CD14-positive monocyte (primary cell): ENCODE measurements at regions not wholly inside any gene's neighbourhood (a gene's known extent, or its start where the extent isn't known, plus 50 kb on each side); places are given as distances from the start of the nearest gene placed in this dataset.

Source experiments
- DNase-seq, 3 donors: peaks; one replicate each; pipeline ENCODE4 v3.0.0-alpha.2; 2011 to 2022
- H2AFZ ChIP-seq: 2 replicates; pipeline ENCODE4 v1.6.0; 2012; ENCODE audit warnings: mild to moderate bottlenecking, low read depth, low read length, inconsistent platforms; ENCODE audit not compliant: insufficient read depth, poor library complexity, severe bottlenecking
- H3K27ac ChIP-seq, 2 donors: 1 replicate in 1 of 2; 2 replicates in 1 of 2; pipeline ENCODE4 v1.5.1; 2012 to 2013; ENCODE audit warnings: low read length in 2 of 2, control low read depth in 1 of 2, inconsistent platforms in 1 of 2, low read depth in 1 of 2, mild to moderate bottlenecking in 1 of 2
- H3K27me3 ChIP-seq, 2 donors: one replicate each; pipeline versions ENCODE4 v1.6.0 to v1.6.1; 2011 to 2013; ENCODE audit warnings: low read length in 2 of 2; ENCODE audit not compliant: control insufficient read depth in 2 of 2, insufficient read depth in 2 of 2
- H3K36me3 ChIP-seq, 2 donors: replicated peaks in 1 of 2; 1 replicate in 1 of 2; 2 replicates in 1 of 2; pipeline versions ENCODE4 v1.5.1 to v1.6.1; 2012 to 2013; ENCODE audit warnings: low read length in 2 of 2, control low read depth in 1 of 2, inconsistent platforms in 1 of 2, mild to moderate bottlenecking in 1 of 2; ENCODE audit not compliant: insufficient read depth in 2 of 2, control insufficient read depth in 1 of 2
- H3K4me1 ChIP-seq, 2 donors: 1 replicate in 1 of 2; 2 replicates in 1 of 2; pipeline versions ENCODE4 v1.5.1 to v1.6.1; 2012 to 2013; ENCODE audit warnings: low read length in 2 of 2, control low read depth in 1 of 2, inconsistent platforms in 1 of 2, mild to moderate bottlenecking in 1 of 2, moderate library complexity in 1 of 2; ENCODE audit not compliant: insufficient read depth in 2 of 2, control insufficient read depth in 1 of 2
- H3K4me2 ChIP-seq: replicated peaks from 2 replicates; pipeline ENCODE3; 2012; ENCODE audit warnings: low read length, moderate library complexity, mild to moderate bottlenecking; ENCODE audit not compliant: poor library complexity, severe bottlenecking; ENCODE audit errors: extremely low read depth
- H3K4me3 ChIP-seq, 3 experiments: fragments of 200-600 bp in 1 of 3; sonication (generic) in 1 of 3; replicated peaks in 1 of 3; 1 replicate in 2 of 3; 2 replicates in 1 of 3; pipeline ENCODE4 v1.5.1; 2011 to 2013; ENCODE audit warnings: low read length in 3 of 3, mild to moderate bottlenecking in 3 of 3, control low read depth in 2 of 3, low read depth in 2 of 3, inconsistent platforms in 1 of 3, moderate library complexity in 1 of 3
- H3K79me2 ChIP-seq: 2 replicates; pipeline ENCODE4 v1.6.0; 2012; ENCODE audit warnings: mild to moderate bottlenecking, control low read depth, inconsistent platforms, low read length, moderate library complexity; ENCODE audit not compliant: insufficient read depth
- H3K9ac ChIP-seq: 2 replicates; pipeline ENCODE4 v1.6.0; 2017; ENCODE audit warnings: low read length, mild to moderate bottlenecking; ENCODE audit not compliant: insufficient read depth, poor library complexity, severe bottlenecking
- H3K9me3 ChIP-seq, 2 donors: replicated peaks in 1 of 2; 1 replicate in 1 of 2; 2 replicates in 1 of 2; pipeline versions ENCODE4 v1.5.1 to v1.6.1; 2012 to 2013; ENCODE audit warnings: low read length in 2 of 2, control low read depth in 1 of 2; ENCODE audit not compliant: control insufficient read depth in 1 of 2, insufficient read depth in 1 of 2
- H4K20me1 ChIP-seq: 2 replicates; pipeline ENCODE4 v1.6.0; 2012; ENCODE audit warnings: mild to moderate bottlenecking, low read length, control low read depth, moderate library complexity; ENCODE audit not compliant: insufficient read depth
- H3K27ac Mint-ChIP-seq, 7 donors: one replicate each; pipeline ENCODE4 v1.8.0; 2020; ENCODE audit warnings: mild to moderate bottlenecking in 7 of 7, mixed read lengths in 7 of 7, moderate library complexity in 6 of 7, inconsistent platforms in 2 of 7
- H3K27me3 Mint-ChIP-seq, 3 donors: one replicate each; pipeline ENCODE4 v1.8.0; 2021 to 2022; ENCODE audit warnings: low read depth in 3 of 3, mild to moderate bottlenecking in 3 of 3, mixed read lengths in 3 of 3, moderate library complexity in 3 of 3, inconsistent platforms in 1 of 3
- H3K36me3 Mint-ChIP-seq, 2 donors: one replicate each; pipeline ENCODE4 v1.8.0; 2020; ENCODE audit warnings: mixed read lengths in 2 of 2, inconsistent platforms in 1 of 2, mild to moderate bottlenecking in 1 of 2
- H3K4me1 Mint-ChIP-seq: one replicate; pipeline ENCODE4 v1.8.0; 2020; ENCODE audit warnings: mild to moderate bottlenecking, mixed read lengths
- H3K4me3 Mint-ChIP-seq, 2 donors: one replicate each; pipeline ENCODE4 v1.8.0; 2020; ENCODE audit warnings: mild to moderate bottlenecking in 2 of 2, mixed read lengths in 2 of 2, moderate library complexity in 1 of 2
- H3K9me3 Mint-ChIP-seq, 7 donors: one replicate each; pipeline ENCODE4 v1.8.0; 2020 to 2022; ENCODE audit warnings: mixed read lengths in 7 of 7, mild to moderate bottlenecking in 6 of 7, moderate library complexity in 6 of 7, inconsistent platforms in 2 of 7
- WGBS: methylation state at CpG from one replicate; pipeline ENCODE4 v1.1.5; 2013; ENCODE audit warnings: missing lambda C conversion rate; ENCODE audit not compliant: insufficient coverage; 5-methylcytosine and 5-hydroxymethylcytosine counted together
- intact Hi-C, 2 donors: fragments of 100-400 bp; cut with micrococcal nuclease; formaldehyde crosslinking; loops; one replicate each; pipeline versions ENCODE4 v1.15.0 to v1.15.1; 2023
- TF ChIP-seq, protein P1 (sequence below): fragments of 200-600 bp; IDR thresholded peaks from one replicate; pipeline ENCODE4 v1.8.0; 2022; ENCODE audit warnings: antibody characterized with exemption, mild to moderate bottlenecking

DNA sequence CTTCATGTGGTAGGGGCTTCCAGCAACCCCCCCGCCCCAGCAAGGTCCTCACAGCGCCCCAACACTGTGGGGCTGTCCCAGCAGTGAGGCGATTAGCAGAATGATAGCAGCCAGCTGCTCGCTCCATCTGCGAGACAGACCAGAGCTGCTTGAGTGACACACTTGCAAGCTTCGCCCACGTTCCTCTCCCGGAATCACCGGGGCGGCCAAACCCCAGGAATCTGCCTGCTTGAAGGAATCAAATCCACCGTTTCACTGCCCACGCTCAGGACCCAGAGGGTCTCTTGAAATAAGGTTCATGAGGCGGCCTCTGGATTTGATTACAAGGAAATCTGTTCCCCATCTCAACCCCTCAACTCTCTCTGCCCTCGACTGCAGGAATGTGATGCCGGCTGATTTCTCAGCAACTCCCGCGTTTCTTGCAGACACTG, 356.0 kb downstream of the C16orf95 start:
- Histone ChIP-seq H3K9me3 (no peaks in the 10 kb centered on the region), H3K4me3 (no peak overlapping the region), H3K27me3 (peaks cover 0 to 3% of the 10 kb centered on the region in 2 donors), H3K36me3 (no peaks in the 10 kb centered on the region), H2AFZ (no peak overlapping the region), H3K79me2 (no peaks in the 10 kb centered on the region), H3K4me1 (peaks cover 6 to 7% of the 10 kb centered on the region in 2 donors), H3K27ac (no peak overlapping the region), H3K4me2 (no peak overlapping the region), H4K20me1 (no peaks in the 10 kb centered on the region), H3K9ac (no peak overlapping the region)
- Mint-ChIP-seq H3K27ac (no peak overlapping the region), H3K4me1 (peaks cover 8% of the 10 kb centered on the region), H3K9me3 (peaks cover 0 to 2% (median 0%) of the 10 kb centered on the region in 7 donors), H3K27me3 (peaks cover 29 to 32% (median 31%) of the 10 kb centered on the region in 3 donors), H3K36me3 (no peaks in the 10 kb centered on the region), H3K4me3 (no peak overlapping the region)
- TF ChIP-seq, protein P1, sequence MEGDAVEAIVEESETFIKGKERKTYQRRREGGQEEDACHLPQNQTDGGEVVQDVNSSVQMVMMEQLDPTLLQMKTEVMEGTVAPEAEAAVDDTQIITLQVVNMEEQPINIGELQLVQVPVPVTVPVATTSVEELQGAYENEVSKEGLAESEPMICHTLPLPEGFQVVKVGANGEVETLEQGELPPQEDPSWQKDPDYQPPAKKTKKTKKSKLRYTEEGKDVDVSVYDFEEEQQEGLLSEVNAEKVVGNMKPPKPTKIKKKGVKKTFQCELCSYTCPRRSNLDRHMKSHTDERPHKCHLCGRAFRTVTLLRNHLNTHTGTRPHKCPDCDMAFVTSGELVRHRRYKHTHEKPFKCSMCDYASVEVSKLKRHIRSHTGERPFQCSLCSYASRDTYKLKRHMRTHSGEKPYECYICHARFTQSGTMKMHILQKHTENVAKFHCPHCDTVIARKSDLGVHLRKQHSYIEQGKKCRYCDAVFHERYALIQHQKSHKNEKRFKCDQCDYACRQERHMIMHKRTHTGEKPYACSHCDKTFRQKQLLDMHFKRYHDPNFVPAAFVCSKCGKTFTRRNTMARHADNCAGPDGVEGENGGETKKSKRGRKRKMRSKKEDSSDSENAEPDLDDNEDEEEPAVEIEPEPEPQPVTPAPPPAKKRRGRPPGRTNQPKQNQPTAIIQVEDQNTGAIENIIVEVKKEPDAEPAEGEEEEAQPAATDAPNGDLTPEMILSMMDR: no peak
- 89% methylated on average over 16 of the region's 17 CpGs for WGBS
- no peak for DNase-seq
- intact Hi-C loops: no loop called here

DNA sequence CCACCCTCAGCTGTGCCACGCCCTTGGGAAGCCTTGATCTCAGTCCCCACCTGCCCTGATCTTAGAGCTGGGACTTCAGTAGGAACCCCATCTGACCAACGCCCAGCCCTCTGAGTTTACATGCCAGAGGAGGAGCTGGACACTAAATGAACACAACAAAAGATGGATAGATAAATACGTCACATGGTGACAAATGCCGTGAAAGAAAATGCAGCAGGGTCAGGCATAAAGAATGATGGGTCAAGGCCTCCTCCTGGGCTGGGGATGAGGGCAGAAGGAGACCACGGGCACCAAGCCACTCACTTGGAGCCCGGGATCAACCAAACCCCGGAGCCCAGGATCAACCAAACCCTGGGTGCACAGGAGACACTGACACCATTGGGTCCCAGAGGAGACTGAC, 354.9 kb downstream of the C16orf95 start:
- TF ChIP-seq, protein P1: no peak
- Histone ChIP-seq H3K4me3 (no peak overlapping the region), H3K27me3 (peaks cover 0 to 3% of the 10 kb centered on the region in 2 donors)

More for the DNA sequence above, 354.9 kb downstream of the C16orf95 start:
- no peak for DNase-seq
- H3K4me2 ChIP-seq: no peak overlapping the region
- Mint-ChIP-seq H3K27ac (no peak overlapping the region), H3K4me1 (no peaks in the 10 kb centered on the region), H3K27me3 (peaks cover 32 to 33% (median 33%) of the 10 kb centered on the region in 3 donors), H3K36me3 (no peaks in the 10 kb centered on the region), H3K9me3 (peaks cover 0 to 2% (median 0%) of the 10 kb centered on the region in 7 donors), H3K4me3 (no peak overlapping the region)
- H3K4me1 ChIP-seq: no peaks in the 10 kb centered on the region
- intact Hi-C loops: no loop called here
- H3K36me3 ChIP-seq: no peaks in the 10 kb centered on the region
- H3K27ac ChIP-seq: no peak overlapping the region
- no peaks in the 10 kb centered on the region for H3K9me3 ChIP-seq
- no peaks in the 10 kb centered on the region for H3K79me2 ChIP-seq
- no peak overlapping the region for H3K9ac ChIP-seq
- H4K20me1 ChIP-seq: no peaks in the 10 kb centered on the region
- WGBS: 90% methylated on average over 5 of the region's 7 CpGs
- H2AFZ ChIP-seq: no peak overlapping the region
